ENCODE measurements at regions not wholly inside any gene's neighbourhood (a gene's known extent, or its start where the extent isn't known, plus 50 kb on each side); places are given as distances from the start of the nearest gene placed in this dataset.

- Mint-ChIP-seq H3K9me3 (no peaks in the 10 kb centered on the region), H3K27me3 (ENCODE audit: low read depth, poor library complexity) (no peaks in the 10 kb centered on the region), H3K4me1 (peaks cover 7% of the 10 kb centered on the region), H3K4me3 (no peak overlapping the region), H3K36me3 (ENCODE audit: low read depth) (no peaks in the 10 kb centered on the region), H3K27ac (no peak overlapping the region)
- TF ChIP-seq CTCF (IDR thresholded peaks at IDR 0.05) = no peak
- no peak for DNase-seq
Measured at GRCh38 chr2:187263675-187264560, 184.1 kb downstream of the CALCRL start.

DNA sequence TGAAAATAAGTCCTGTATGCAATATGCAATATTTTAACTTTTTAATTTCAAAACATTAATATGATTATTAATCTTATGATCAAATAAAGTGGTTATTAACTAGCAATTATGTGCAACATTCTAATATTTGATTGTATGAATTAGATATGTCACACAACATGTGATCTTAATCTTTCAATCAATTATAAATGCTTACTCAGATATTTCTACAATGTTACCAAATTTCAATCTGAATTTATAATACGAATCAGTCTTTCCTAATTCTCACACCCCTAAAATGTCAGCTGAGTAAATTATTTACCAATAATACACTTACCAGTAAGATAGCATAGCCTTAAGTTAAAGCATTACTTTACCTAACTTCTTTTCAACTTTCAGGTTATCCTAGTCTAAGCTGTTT is 186.3 kb downstream of the CALCRL start:
- no peaks in the 10 kb centered on the region for H3K9me3 Mint-ChIP-seq
- no peak for DNase-seq
- no peak overlapping the region for H3K27ac Mint-ChIP-seq
- peaks cover 7% of the 10 kb centered on the region for H3K4me1 Mint-ChIP-seq
- no peak for TF ChIP-seq CTCF (IDR thresholded peaks at IDR 0.05)
- H3K36me3 Mint-ChIP-seq (ENCODE audit: low read depth) = no peaks in the 10 kb centered on the region
- no peaks in the 10 kb centered on the region for H3K27me3 Mint-ChIP-seq (ENCODE audit: low read depth, poor library complexity)
- H3K4me3 Mint-ChIP-seq = no peak overlapping the region

DNA sequence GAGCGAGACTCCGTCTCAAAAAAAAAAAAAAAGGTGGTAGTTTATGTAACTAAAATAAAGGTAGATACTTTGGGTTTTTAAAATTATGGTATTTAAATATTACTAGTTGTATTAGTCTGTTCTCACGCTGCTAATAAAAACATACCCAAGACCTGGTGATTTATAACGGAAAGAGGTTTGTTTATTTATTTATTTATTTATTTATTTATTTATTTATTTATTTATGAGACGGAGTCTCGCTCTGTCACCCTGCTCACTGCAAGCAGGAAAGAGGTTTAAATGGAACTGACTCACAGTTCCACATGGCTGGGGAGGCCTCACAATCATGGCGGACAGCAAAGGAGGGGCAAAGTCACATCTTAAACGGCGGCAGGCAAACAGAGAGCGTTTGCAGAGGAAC is 196.0 kb downstream of the CALCRL start:
- no peak overlapping the region for H3K4me3 Mint-ChIP-seq
- no peaks in the 10 kb centered on the region for H3K27me3 Mint-ChIP-seq (ENCODE audit: low read depth, poor library complexity)
- no peak for DNase-seq

DNA sequence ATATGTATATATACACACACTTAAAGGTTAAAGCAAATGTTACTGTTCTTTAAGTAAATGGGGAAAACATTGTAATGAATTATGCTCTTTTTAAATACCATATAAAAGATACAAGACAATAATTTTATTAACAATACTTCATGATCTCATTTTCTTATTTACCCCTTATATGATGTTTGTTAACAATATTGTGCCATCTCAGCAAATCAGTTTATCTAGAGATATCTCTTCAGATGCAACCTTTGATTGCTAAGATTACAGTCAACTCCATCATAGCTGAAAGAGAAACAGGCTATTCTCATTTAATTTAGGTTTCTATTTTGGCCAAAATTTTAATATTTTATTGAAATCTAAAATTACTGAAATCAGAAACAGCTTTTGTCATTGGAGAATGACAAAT is 197.9 kb downstream of the CALCRL start:
- TF ChIP-seq CTCF (IDR thresholded peaks at IDR 0.05) = no peak
- no peaks in the 10 kb centered on the region for H3K27me3 Mint-ChIP-seq (ENCODE audit: low read depth, poor library complexity)
- no peaks in the 10 kb centered on the region for H3K9me3 Mint-ChIP-seq
- no peak overlapping the region for H3K27ac Mint-ChIP-seq
- no peak for DNase-seq
- H3K4me1 Mint-ChIP-seq = no peaks in the 10 kb centered on the region
- H3K4me3 Mint-ChIP-seq = no peak overlapping the region
- no peaks in the 10 kb centered on the region for H3K36me3 Mint-ChIP-seq (ENCODE audit: low read depth)

More for the DNA sequence above, 196.0 kb downstream of the CALCRL start:
- Mint-ChIP-seq H3K36me3 (ENCODE audit: low read depth) (no peaks in the 10 kb centered on the region), H3K4me1 (no peaks in the 10 kb centered on the region), H3K9me3 (no peaks in the 10 kb centered on the region), H3K27ac (no peak overlapping the region)
- no peak for TF ChIP-seq CTCF (IDR thresholded peaks at IDR 0.05)

DNA sequence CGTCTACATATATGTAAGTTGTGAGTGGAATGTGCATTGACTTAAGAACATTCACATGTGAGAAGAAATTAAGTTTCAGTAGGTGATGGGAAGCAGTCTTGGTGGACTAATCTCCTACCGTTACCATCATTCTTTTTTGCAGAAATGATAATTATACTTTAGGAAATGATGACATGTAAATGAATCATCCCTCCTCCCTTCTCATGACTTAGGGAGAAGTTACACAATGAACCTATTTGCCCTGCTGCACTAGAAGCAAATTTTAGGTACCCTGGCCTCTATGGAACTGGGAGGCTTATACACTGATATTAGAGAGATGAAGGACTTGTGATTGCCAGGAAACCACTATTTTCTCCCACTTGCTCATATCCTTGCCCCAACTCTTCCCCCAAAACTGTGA is 214.2 kb downstream of the CALCRL start:
- Mint-ChIP-seq H3K4me1 (no peaks in the 10 kb centered on the region), H3K36me3 (ENCODE audit: low read depth) (no peaks in the 10 kb centered on the region), H3K27me3 (ENCODE audit: low read depth, poor library complexity) (peaks cover 4% of the 10 kb centered on the region), H3K27ac (no peak overlapping the region), H3K9me3 (no peaks in the 10 kb centered on the region), H3K4me3 (no peak overlapping the region)
- no peak for DNase-seq
- TF ChIP-seq CTCF (IDR thresholded peaks at IDR 0.05) = no peak

DNA sequence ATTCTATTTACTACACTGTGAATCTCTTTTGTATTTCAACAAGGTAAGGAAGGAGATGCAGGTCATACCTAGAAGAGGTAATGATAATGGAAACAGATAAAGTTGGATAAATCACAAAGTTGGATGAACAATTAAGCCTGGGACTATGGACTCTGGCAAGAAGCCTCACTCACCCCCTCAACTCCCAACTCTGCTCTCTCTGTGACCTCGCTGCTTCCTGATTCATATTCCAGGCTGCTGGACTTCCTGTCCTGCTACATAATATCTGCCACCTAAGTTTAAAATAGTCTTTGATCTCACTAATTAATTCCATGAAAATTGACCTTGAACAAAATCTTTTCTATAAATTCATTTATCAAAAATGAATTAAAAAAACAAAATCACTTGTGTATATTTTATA is 215.3 kb downstream of the CALCRL start:
- Mint-ChIP-seq H3K9me3 (no peaks in the 10 kb centered on the region), H3K27ac (no peak overlapping the region), H3K4me3 (no peak overlapping the region), H3K27me3 (ENCODE audit: low read depth, poor library complexity) (peaks cover 4% of the 10 kb centered on the region), H3K36me3 (ENCODE audit: low read depth) (no peaks in the 10 kb centered on the region), H3K4me1 (no peaks in the 10 kb centered on the region)
- TF ChIP-seq CTCF (IDR thresholded peaks at IDR 0.05) = no peak
- DNase-seq = no peak

Measured in nephron progenitor cell (in vitro differentiated cells).